Activated CD4-positive, alpha-beta T cell treated with anti-CD3 and anti-CD28 coated beads, Interleukin-2, Interleukin-4, amounts not matched to agents 100 ng/mL and 50 ng/mL, durations not matched to agents 16 hours and 8 hours (primary cell): ENCODE measurements at regions not wholly inside any gene's neighbourhood (a gene's known extent, or its start where the extent isn't known, plus 50 kb on each side); places are given as distances from the start of the nearest gene placed in this dataset.

Source experiments
- DNase-seq: peaks from one replicate; pipeline ENCODE4 v3.0.0-alpha.2; 2020; ENCODE audit warnings: low spot score

GRCh38 chr3:36269274-36269673, 111.0 kb upstream of the STAC start:
- no peak for DNase-seq

DNA sequence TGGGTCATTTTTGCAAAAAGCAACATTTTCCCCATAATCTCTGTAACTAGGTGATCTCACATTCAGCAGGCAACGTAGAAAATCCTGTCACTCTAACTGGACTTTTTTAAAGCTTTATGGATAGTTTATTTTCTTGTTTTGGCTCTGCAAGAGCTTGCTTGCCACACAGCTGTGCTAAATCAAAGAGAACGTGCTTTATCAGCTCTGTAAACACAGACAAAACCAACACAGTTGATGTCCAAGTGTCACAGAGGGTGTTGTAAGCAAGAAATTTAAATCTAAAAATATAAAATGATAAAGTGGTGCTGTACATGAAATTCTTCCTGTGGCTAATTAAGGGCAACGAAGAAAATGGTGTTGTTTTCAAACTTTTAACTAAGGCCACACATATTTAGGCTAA, 97.5 kb upstream of the STAC start:
- no peak for DNase-seq

- no peak for DNase-seq
Observed at GRCh38 chr3:36295296-36295695, 85.0 kb upstream of the STAC start.

GRCh38 chr3:36297195-36297594, 83.1 kb upstream of the STAC start:
- no peak for DNase-seq

- no peak for DNase-seq
Observed at GRCh38 chr3:36298188-36298587, 82.1 kb upstream of the STAC start.

GRCh38 chr3:36302158-36302509, 78.2 kb upstream of the STAC start:
- no peak for DNase-seq

GRCh38 chr3:36302626-36303025, 77.7 kb upstream of the STAC start:
- no peak for DNase-seq

- no peak for DNase-seq
Observed at GRCh38 chr3:36303286-36303685, 77.0 kb upstream of the STAC start.

- DNase-seq = no peak
Observed at GRCh38 chr3:36305929-36306520, 74.3 kb upstream of the STAC start.

GRCh38 chr3:36309092-36309491, 71.2 kb upstream of the STAC start:
- DNase-seq = no peak

- DNase-seq = no peak
Observed at GRCh38 chr3:36312351-36312750, 68.0 kb upstream of the STAC start.

- DNase-seq = no peak
Observed at GRCh38 chr3:36317915-36318314, 62.4 kb upstream of the STAC start.

DNA sequence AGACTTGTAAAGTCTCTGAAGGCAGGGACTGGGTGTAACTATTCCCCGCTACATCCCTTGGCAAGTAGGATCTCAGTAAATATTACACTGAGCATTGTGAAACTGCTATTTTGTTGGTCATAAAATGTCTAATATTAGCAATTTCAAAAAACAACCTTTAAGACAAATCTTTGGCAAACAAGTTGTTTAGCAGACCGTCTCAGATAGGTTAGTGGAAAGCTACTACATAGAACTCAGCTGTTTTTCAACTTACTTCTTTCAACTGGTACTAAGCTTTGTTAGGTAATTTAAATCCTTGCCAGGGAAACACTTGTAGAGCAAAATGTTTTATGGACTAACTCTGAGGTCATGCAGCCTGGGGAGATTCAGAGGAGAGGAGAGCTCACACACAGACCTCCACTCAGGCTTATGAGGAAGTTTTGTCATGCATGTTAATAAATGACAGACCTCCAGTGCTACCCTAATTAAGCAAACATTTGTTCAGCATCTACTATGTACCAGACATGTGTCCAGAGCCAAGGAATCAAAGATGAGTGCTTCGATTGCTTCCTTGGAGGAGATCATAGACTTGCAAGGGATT, 61.6 kb upstream of the STAC start:
- DNase-seq = no peak

GRCh38 chr3:36319680-36320079, 60.6 kb upstream of the STAC start:
- DNase-seq = no peak
